DOHH2 (cell line): ENCODE measurements at regions not wholly inside any gene's neighbourhood (a gene's known extent, or its start where the extent isn't known, plus 50 kb on each side); places are given as distances from the start of the nearest gene placed in this dataset.

ENCODE experiments used
- H3F3A ChIP-seq: fragments of 200-600 bp; sonication (generic), shearing (Covaris generic); 2 replicates; pipeline ENCODE4 v1.6.0; 2016; ENCODE audit warnings: antibody characterized with exemption, mild to moderate bottlenecking; ENCODE audit not compliant: control insufficient read depth, insufficient read depth
- H3K27ac ChIP-seq: fragments of 200-600 bp; sonication (generic); 2 replicates; pipeline ENCODE4 v1.5.1; 2014; ENCODE audit warnings: low read depth, mild to moderate bottlenecking, low read length, moderate library complexity
- H3K27me3 ChIP-seq: fragments of 200-600 bp; sonication (generic); 2 replicates; pipeline ENCODE4 v1.6.1; 2014; ENCODE audit warnings: mild to moderate bottlenecking, low read length, mixed read lengths; ENCODE audit not compliant: control insufficient read depth
- H3K36me3 ChIP-seq: fragments of 200-600 bp; sonication (generic); 2 replicates; pipeline ENCODE4 v1.6.1; 2014; ENCODE audit warnings: mild to moderate bottlenecking, low read length, moderate library complexity, mixed read lengths; ENCODE audit not compliant: control insufficient read depth
- H3K4me1 ChIP-seq: fragments of 200-600 bp; sonication (generic); 2 replicates; pipeline ENCODE4 v1.6.1; 2014; ENCODE audit warnings: mild to moderate bottlenecking, low read length, mixed read lengths; ENCODE audit not compliant: control insufficient read depth
- H3K4me2 ChIP-seq: fragments of 200-600 bp; sonication (generic); 2 replicates; pipeline ENCODE4 v1.6.0; 2014; ENCODE audit warnings: mild to moderate bottlenecking, low read length, moderate library complexity
- H3K4me3 ChIP-seq: fragments of 200-600 bp; sonication (generic); 2 replicates; pipeline ENCODE4 v1.5.1; 2014; ENCODE audit warnings: mild to moderate bottlenecking, low read length, mixed read lengths
- H3K79me2 ChIP-seq: fragments of 200-600 bp; sonication (generic); 2 replicates; pipeline ENCODE4 v1.6.1; 2014; ENCODE audit warnings: mild to moderate bottlenecking, low read length, mixed read lengths; ENCODE audit not compliant: control insufficient read depth
- H3K9me2 ChIP-seq: fragments of 200-600 bp; sonication (generic); replicated peaks from 2 replicates; pipeline ENCODE4 v1.6.1; 2014; ENCODE audit warnings: mild to moderate bottlenecking, low read length, mixed read lengths; ENCODE audit not compliant: control insufficient read depth
- H3K9me3 ChIP-seq: fragments of 200-600 bp; sonication (generic); 2 replicates; pipeline ENCODE4 v1.6.1; 2014; ENCODE audit warnings: antibody characterized with exemption, low read length, mixed read lengths; ENCODE audit not compliant: control insufficient read depth, insufficient read depth
- H4K20me1 ChIP-seq: fragments of 200-600 bp; sonication (generic); 2 replicates; pipeline ENCODE4 v1.6.0; 2014; ENCODE audit warnings: low read depth, mild to moderate bottlenecking, antibody characterized with exemption, low read length, moderate library complexity; ENCODE audit not compliant: control insufficient read depth, insufficient read depth
- CTCF ChIP-seq: fragments of 200-600 bp; sonication (generic); IDR thresholded peaks from one replicate; pipeline ENCODE4 v1.5.1; 2014; ENCODE audit warnings: antibody characterized with exemption, mild to moderate bottlenecking, low read depth, low read length; ENCODE audit not compliant: poor library complexity, severe bottlenecking
- EZH2phosphoT487 ChIP-seq: fragments of 200-600 bp; sonication (generic); IDR thresholded peaks from 2 replicates; pipeline ENCODE4 v1.6.1; 2017; ENCODE audit warnings: borderline replicate concordance, mild to moderate bottlenecking, antibody characterized with exemption, low read length, moderate library complexity, mixed read lengths

GRCh38 chr1:59161136-59161535, 135.8 kb upstream of the FGGY start:
- TF ChIP-seq EZH2phosphoT487 (no peak), CTCF (no peak)
- H3K4me3 ChIP-seq, result no peak overlapping the region
- no peaks in the 10 kb centered on the region for H3K4me1 ChIP-seq
- no peaks in the 10 kb centered on the region for H3F3A ChIP-seq
- H3K4me2 ChIP-seq, result no peak overlapping the region
- no peaks in the 10 kb centered on the region for H4K20me1 ChIP-seq
- H3K27ac ChIP-seq, result no peak overlapping the region
- no peaks in the 10 kb centered on the region for H3K9me2 ChIP-seq
- H3K9me3 ChIP-seq, result peaks cover 11% of the 10 kb centered on the region; the same call in 1 of the 2 replicates
- no peaks in the 10 kb centered on the region for H3K79me2 ChIP-seq
- no peaks in the 10 kb centered on the region for H3K36me3 ChIP-seq
- 0 out of 2 replicates have a peak, but pooled peaks cover 2% of the 10 kb centered on the region for H3K27me3 ChIP-seq

GRCh38 chr1:59162665-59163064, 134.2 kb upstream of the FGGY start:
- H3K9me3 ChIP-seq, result peaks cover 11% of the 10 kb centered on the region; the same call in 1 of the 2 replicates
- no peaks in the 10 kb centered on the region for H3K79me2 ChIP-seq
- H3K36me3 ChIP-seq, result no peaks in the 10 kb centered on the region
- no peak overlapping the region for H3K4me3 ChIP-seq
- no peaks in the 10 kb centered on the region for H3K9me2 ChIP-seq
- H4K20me1 ChIP-seq, result no peaks in the 10 kb centered on the region
- H3K27me3 ChIP-seq, result 0 out of 2 replicates have a peak, but pooled peaks cover 2% of the 10 kb centered on the region
- H3K4me2 ChIP-seq, result no peak overlapping the region
- TF ChIP-seq EZH2phosphoT487 (no peak), CTCF (no peak)
- H3K27ac ChIP-seq, result no peak overlapping the region
- H3F3A ChIP-seq, result no peaks in the 10 kb centered on the region
- no peaks in the 10 kb centered on the region for H3K4me1 ChIP-seq

DNA sequence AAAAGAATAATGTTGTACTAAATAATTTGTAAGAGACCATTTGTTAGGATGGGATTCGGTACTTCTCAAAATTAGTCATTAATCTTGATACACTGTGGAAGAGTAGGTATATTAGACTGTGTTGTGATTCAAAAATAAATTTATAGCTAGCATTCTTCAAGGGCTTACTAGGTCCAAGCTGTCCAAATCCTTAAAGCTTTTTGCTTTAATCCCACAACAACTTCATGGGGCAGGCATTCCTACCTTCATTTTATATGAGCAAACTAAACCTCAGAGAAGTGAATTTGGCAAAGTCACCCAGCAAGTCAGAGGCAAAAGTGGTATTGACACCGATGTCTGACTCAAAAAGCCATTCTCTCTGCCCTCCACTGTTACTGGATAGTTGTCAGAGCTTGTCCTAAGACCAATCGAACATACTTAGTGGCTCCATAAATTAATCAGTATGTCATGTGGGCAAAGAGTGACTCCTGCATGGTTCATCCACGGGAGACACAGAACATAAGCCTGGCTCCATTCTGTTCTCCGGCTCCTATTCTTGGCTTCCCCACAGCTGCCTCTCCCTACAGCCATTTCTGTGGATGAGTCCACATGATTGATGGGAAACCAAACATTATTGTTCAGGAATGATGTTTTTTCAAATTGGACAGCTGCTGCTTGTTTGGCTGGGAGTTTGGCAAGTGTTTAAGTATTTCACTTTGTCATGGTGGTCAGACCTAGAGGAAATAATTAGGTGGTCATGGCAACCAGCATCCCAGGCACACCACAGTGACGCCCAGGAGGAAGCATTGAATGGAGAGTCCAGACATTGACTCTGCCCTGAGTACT, 133.4 kb upstream of the FGGY start:
- H3K9me2 ChIP-seq, result no peaks in the 10 kb centered on the region
- no peaks in the 10 kb centered on the region for H3K4me1 ChIP-seq
- TF ChIP-seq CTCF (no peak), EZH2phosphoT487 (no peak)
- H3F3A ChIP-seq, result no peaks in the 10 kb centered on the region
- no peaks in the 10 kb centered on the region for H4K20me1 ChIP-seq
- H3K79me2 ChIP-seq, result no peaks in the 10 kb centered on the region
- 0 out of 2 replicates have a peak, but pooled peaks cover 2% of the 10 kb centered on the region for H3K27me3 ChIP-seq
- H3K36me3 ChIP-seq, result no peaks in the 10 kb centered on the region
- no peak overlapping the region for H3K27ac ChIP-seq
- no peak overlapping the region for H3K4me3 ChIP-seq
- peaks cover 5% of the 10 kb centered on the region; the same call in 1 of the 2 replicates for H3K9me3 ChIP-seq
- no peak overlapping the region for H3K4me2 ChIP-seq
